HepG2 (cell line): ENCODE measurements at regions not wholly inside any gene's neighbourhood (a gene's known extent, or its start where the extent isn't known, plus 50 kb on each side); places are given as distances from the start of the nearest gene placed in this dataset.
A peak's percentile ranks its signal among the peaks of the same experiment; 100 is the strongest.

ENCODE experiments used
- ASH2L ChIP-seq: fragments of 300-600, 200-600 bp; sonication (generic); IDR thresholded peaks from 2 replicates; pipeline ENCODE4 v1.7.0; 2017; ENCODE audit warnings: low read depth, mild to moderate bottlenecking, moderate library complexity, mixed read lengths, low read length; ENCODE audit not compliant: insufficient read length
- EP300 ChIP-seq, 3 experiments: sonication (generic) in 1 of 3; formaldehyde crosslinking in 1 of 3; IDR thresholded peaks; 2 replicates each; pipeline versions ENCODE4 v1.5.1 to v1.6.1; 2011 to 2020; ENCODE audit warnings: low read depth in 2 of 3, low read length in 2 of 3, borderline replicate concordance in 1 of 3, improper control_type of control experiment in 1 of 3, mild to moderate bottlenecking in 1 of 3, missing genetic modification reagents in 1 of 3, moderate library complexity in 1 of 3
- ESRRA ChIP-seq: sonication (generic); formaldehyde crosslinking; IDR thresholded peaks from 2 replicates; pipeline ENCODE4 v1.5.1; 2020; ENCODE audit warnings: mild to moderate bottlenecking, low read depth, missing genetic modification reagents
- GLI4 ChIP-seq: sonication (generic); formaldehyde crosslinking; IDR thresholded peaks from 2 replicates; pipeline ENCODE4 v1.5.1; 2020; ENCODE audit warnings: missing genetic modification reagents, mild to moderate bottlenecking, moderate library complexity, borderline replicate concordance
- HNF4G ChIP-seq, 2 experiments: sonication (generic) in 1 of 2; formaldehyde crosslinking in 1 of 2; IDR thresholded peaks; 2 replicates each; pipeline versions ENCODE4 v1.4.0 to v1.6.1; 2011 to 2020; ENCODE audit warnings: borderline replicate concordance in 2 of 2, low read depth in 2 of 2, mild to moderate bottlenecking in 2 of 2, low read length in 1 of 2, missing genetic modification reagents in 1 of 2, moderate library complexity in 1 of 2
- HNRNPK ChIP-seq: fragments of 200-400 bp; formaldehyde crosslinking; IDR thresholded peaks from 2 replicates; pipeline ENCODE4 v1.6.1; 2018; ENCODE audit warnings: low read length, low read depth, moderate library complexity, mild to moderate bottlenecking; ENCODE audit not compliant: poor library complexity, severe bottlenecking
- JDP2 ChIP-seq: sonication (generic); formaldehyde crosslinking; IDR thresholded peaks from 2 replicates; pipeline ENCODE4 v1.8.1; 2022; ENCODE audit warnings: missing genetic modification reagents, borderline replicate concordance
- KDM3A ChIP-seq: IDR thresholded peaks from 2 replicates; pipeline ENCODE4 v1.6.1; 2018; ENCODE audit warnings: low read depth, missing compliant biosample characterization
- NCOR1 ChIP-seq: fragments of 200-600 bp; sonication (generic); IDR thresholded peaks from 2 replicates; pipeline ENCODE4 v1.7.0; 2017; ENCODE audit warnings: antibody characterized with exemption, low read length, borderline replicate concordance
- NFIC ChIP-seq: IDR thresholded peaks from 2 replicates; pipeline ENCODE4 v1.6.1; 2012; ENCODE audit warnings: mild to moderate bottlenecking, low read length, inconsistent platforms
- PATZ1 ChIP-seq: sonication (generic); formaldehyde crosslinking; IDR thresholded peaks from 2 replicates; pipeline ENCODE4 v1.4.0; 2020; ENCODE audit warnings: missing genetic modification reagents
- PITX1 ChIP-seq: sonication (generic); formaldehyde crosslinking; IDR thresholded peaks from 2 replicates; pipeline ENCODE4 v1.5.1; 2020; ENCODE audit warnings: mild to moderate bottlenecking, missing genetic modification reagents
- SAP130 ChIP-seq: IDR thresholded peaks from 2 replicates; pipeline ENCODE4 v1.6.1; 2016; ENCODE audit warnings: low read depth
- SIX1 ChIP-seq: sonication (generic); formaldehyde crosslinking; IDR thresholded peaks from 2 replicates; pipeline ENCODE4 v1.4.0; 2020; ENCODE audit warnings: missing genetic modification reagents, borderline replicate concordance
- SMAD9 ChIP-seq: sonication (generic); formaldehyde crosslinking; IDR thresholded peaks from 2 replicates; pipeline ENCODE4 v1.5.1; 2020; ENCODE audit warnings: mild to moderate bottlenecking, missing genetic modification reagents
- SOX6 ChIP-seq, 2 experiments: fragments of 450-650 bp in 1 of 2; sonication (generic) in 1 of 2; formaldehyde crosslinking in 1 of 2; IDR thresholded peaks; 2 replicates each; pipeline versions ENCODE4 v1.4.0 to v1.6.1; 2017 to 2020; ENCODE audit warnings: antibody characterized with exemption in 1 of 2, mild to moderate bottlenecking in 1 of 2, missing genetic modification reagents in 1 of 2
- YY1 ChIP-seq: IDR thresholded peaks from 2 replicates; pipeline ENCODE4 v1.6.1; 2011; ENCODE audit warnings: low read length, low read depth, moderate library complexity, mild to moderate bottlenecking; ENCODE audit not compliant: insufficient read depth, insufficient replicate concordance
- ZNF224 ChIP-seq: sonication (generic); formaldehyde crosslinking; IDR thresholded peaks from 2 replicates; pipeline ENCODE4 v1.5.0; 2020; ENCODE audit warnings: mild to moderate bottlenecking, missing genetic modification reagents
- ZNF253 ChIP-seq: sonication (generic); formaldehyde crosslinking; IDR thresholded peaks from 2 replicates; pipeline ENCODE4 v1.8.0; 2022; ENCODE audit warnings: mild to moderate bottlenecking, missing genetic modification reagents, borderline replicate concordance
- ZNF292 ChIP-seq: sonication (generic); formaldehyde crosslinking; IDR thresholded peaks from 2 replicates; pipeline ENCODE4 v1.8.1; 2022; ENCODE audit warnings: mild to moderate bottlenecking, low read depth, missing genetic modification reagents, borderline replicate concordance
- ZNF746 ChIP-seq: sonication (generic); formaldehyde crosslinking; IDR thresholded peaks from 2 replicates; pipeline ENCODE4 v1.8.0; 2022; ENCODE audit warnings: mild to moderate bottlenecking, missing genetic modification reagents
- ZNF878 ChIP-seq: sonication (generic); formaldehyde crosslinking; IDR thresholded peaks from 2 replicates; pipeline ENCODE4 v1.8.1; 2023; ENCODE audit warnings: mild to moderate bottlenecking, missing genetic modification reagents, moderate library complexity
- TF ChIP-seq, protein P1 (sequence below): IDR thresholded peaks from 2 replicates; pipeline ENCODE4 v1.4.0; 2020; ENCODE audit warnings: mild to moderate bottlenecking, missing genetic modification reagents

DNA sequence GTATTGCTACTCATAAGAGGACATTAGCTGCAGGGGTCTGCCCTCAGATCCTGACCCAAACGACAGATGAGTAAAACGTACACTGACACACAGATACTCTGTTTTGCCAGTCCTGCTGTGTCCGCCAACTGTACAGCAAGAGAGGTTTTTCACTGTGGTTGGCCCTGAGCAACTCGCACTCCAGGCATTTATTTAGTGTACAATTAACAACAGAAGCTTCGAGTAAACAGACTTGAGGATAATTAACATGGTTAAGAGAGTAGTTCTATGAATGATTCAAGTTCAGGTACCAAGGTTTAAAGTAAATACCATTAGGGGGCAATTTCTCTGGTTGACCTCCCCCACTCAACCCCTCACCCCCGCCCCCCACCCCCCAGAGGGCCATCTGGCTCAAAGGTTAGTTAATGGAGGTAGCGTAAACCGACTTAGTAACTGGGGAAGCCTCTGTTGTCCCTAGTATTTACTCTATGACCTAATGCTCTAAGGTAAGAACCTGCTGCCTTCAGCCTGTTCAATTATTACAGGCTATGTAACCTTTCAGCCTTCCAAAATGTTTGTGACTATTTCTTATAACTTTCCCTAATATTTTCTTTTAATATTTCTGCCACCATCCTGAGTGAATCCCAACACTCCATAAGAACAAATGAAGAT, 103.9 kb upstream of the XIRP2 start (continued):
- TF ChIP-seq SOX6 (IDR thresholded peaks at IDR 0.05) (no peak), SOX6 (CRISPR knock-in tag; IDR thresholded peaks at IDR 0.05) (peak; percentile 42; the same call in 1 of the 2 replicates), ESRRA (CRISPR knock-in tag) (no peak), YY1 (no peak), JDP2 (CRISPR knock-in tag) (no peak), PATZ1 (CRISPR knock-in tag) (peak; percentile 54; the same call in 1 of the 2 replicates), SMAD9 (CRISPR knock-in tag) (no peak), ASH2L (peak; percentile 55), ZNF224 (no peak), KDM3A (CRISPR knock-in tag) (0 out of 2 replicates have a peak, but pooled peaks have one; percentile 51), SIX1 (CRISPR knock-in tag) (no peak), ZNF292 (peak; percentile 78; the same call in 1 of the 2 replicates), PITX1 (CRISPR knock-in tag) (0 out of 2 replicates have a peak, but pooled peaks have one; percentile 24), SAP130 (CRISPR knock-in tag) (0 out of 2 replicates have a peak, but pooled peaks have one; percentile 22), ZNF746 (CRISPR knock-in tag) (no peak), ZNF878 (peak; percentile 42; the same call in 1 of the 2 replicates), NCOR1 (peak; percentile 19; the same call in 1 of the 2 replicates), NFIC (peak; percentile 15; the same call in 1 of the 2 replicates), HNF4G (IDR thresholded peaks at IDR 0.05; ENCODE audit: borderline replicate concordance, low read depth, low read length) (peak; percentile 75; the same call in 1 of the 2 replicates), HNF4G (CRISPR knock-in tag; IDR thresholded peaks at IDR 0.05; ENCODE audit: borderline replicate concordance, low read depth) (no peak), HNRNPK (peak; percentile 83), GLI4 (CRISPR knock-in tag) (no peak), EP300 (IDR thresholded peaks at IDR 0.05; ENCODE audit: low read depth in 2 of 2, low read length in 2 of 2) (peak in 1 of 2 experiments; percentile 37; a peak in 1 of 4 replicates), EP300 (CRISPR knock-in tag; IDR thresholded peaks at IDR 0.05; ENCODE audit: borderline replicate concordance) (no peak), ZNF253 (CRISPR knock-in tag) (no peak)
- TF ChIP-seq, protein P1, sequence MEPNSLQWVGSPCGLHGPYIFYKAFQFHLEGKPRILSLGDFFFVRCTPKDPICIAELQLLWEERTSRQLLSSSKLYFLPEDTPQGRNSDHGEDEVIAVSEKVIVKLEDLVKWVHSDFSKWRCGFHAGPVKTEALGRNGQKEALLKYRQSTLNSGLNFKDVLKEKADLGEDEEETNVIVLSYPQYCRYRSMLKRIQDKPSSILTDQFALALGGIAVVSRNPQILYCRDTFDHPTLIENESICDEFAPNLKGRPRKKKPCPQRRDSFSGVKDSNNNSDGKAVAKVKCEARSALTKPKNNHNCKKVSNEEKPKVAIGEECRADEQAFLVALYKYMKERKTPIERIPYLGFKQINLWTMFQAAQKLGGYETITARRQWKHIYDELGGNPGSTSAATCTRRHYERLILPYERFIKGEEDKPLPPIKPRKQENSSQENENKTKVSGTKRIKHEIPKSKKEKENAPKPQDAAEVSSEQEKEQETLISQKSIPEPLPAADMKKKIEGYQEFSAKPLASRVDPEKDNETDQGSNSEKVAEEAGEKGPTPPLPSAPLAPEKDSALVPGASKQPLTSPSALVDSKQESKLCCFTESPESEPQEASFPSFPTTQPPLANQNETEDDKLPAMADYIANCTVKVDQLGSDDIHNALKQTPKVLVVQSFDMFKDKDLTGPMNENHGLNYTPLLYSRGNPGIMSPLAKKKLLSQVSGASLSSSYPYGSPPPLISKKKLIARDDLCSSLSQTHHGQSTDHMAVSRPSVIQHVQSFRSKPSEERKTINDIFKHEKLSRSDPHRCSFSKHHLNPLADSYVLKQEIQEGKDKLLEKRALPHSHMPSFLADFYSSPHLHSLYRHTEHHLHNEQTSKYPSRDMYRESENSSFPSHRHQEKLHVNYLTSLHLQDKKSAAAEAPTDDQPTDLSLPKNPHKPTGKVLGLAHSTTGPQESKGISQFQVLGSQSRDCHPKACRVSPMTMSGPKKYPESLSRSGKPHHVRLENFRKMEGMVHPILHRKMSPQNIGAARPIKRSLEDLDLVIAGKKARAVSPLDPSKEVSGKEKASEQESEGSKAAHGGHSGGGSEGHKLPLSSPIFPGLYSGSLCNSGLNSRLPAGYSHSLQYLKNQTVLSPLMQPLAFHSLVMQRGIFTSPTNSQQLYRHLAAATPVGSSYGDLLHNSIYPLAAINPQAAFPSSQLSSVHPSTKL = peak; percentile 77
